GM19455 (cell line): ENCODE measurements at regions not wholly inside any gene's neighbourhood (a gene's known extent, or its start where the extent isn't known, plus 50 kb on each side); places are given as distances from the start of the nearest gene placed in this dataset.

Experiments
- ATAC-seq: cut with Tn5 transposase; IDR thresholded peaks from one replicate; pipeline ENCODE4 v1.9.1; 2021; ENCODE audit not compliant: unreplicated experiment

GRCh38 chr10:52853704-52854103, 81.1 kb upstream of the MBL2 start:
- no peak for ATAC-seq

- ATAC-seq = no peak
Observed at GRCh38 chr10:52836816-52837215, 64.2 kb upstream of the MBL2 start.
